Activated CD4-positive, alpha-beta T cell treated with anti-CD3 and anti-CD28 coated beads, Interleukin-2, amount 50 U/mL, for 4 hours (primary cell): ENCODE measurements at regions not wholly inside any gene's neighbourhood (a gene's known extent, or its start where the extent isn't known, plus 50 kb on each side); places are given as distances from the start of the nearest gene placed in this dataset.

Source experiments
- DNase-seq, 2 experiments: peaks; one replicate each; pipeline ENCODE4 v3.0.0-alpha.2; 2020

DNA sequence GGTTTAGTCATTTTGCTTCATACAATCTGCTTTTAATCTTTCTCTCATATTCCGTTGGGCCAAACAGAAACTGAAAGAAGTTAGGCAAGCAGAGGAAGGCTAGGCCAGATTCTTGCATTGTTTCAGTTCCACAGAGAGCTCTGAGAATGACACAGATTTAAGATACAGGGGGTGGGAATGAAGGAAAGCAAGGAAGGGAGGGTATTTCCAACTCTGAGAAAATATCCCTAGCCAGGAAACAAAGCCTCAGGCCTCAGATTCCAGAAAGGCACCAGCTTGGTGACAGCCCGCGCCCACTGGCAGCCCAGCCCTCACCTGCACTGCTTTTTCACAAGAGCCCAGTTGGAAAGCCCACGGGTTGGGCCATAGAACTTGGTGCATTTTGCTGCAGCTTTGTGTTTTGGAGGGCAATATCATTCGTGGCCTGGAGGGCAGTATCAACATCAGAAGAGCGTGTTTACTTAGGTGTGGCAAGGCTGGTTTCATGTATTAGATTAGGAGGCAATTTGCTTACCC is 63.5 kb downstream of the ENC1 start:
- DNase-seq = no peak

- no peak for DNase-seq
Observed at GRCh38 chr5:74575741-74576538, 64.6 kb downstream of the ENC1 start.

DNA sequence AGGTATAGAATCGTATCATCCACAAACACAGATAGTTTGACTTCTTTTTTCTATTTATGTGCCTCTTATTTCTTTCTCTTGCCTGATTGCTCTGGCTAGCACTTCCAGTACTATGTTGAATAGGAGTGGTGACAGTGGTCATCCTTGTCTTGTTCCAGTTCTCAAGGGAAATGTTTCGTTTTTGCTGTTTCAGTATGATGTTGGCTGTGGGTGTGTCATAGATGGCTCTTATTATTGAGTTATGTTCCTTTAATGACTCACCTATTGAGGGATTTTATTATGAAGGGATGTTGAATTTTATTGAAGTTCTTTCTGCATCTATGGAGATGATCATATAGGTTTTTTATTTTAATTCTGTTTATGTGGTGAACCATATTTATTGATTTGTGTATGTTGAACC is 70.3 kb downstream of the ENC1 start:
- DNase-seq = no peak

- no peak for DNase-seq
Observed at GRCh38 chr5:74567411-74567995, 73.0 kb downstream of the ENC1 start.

DNA sequence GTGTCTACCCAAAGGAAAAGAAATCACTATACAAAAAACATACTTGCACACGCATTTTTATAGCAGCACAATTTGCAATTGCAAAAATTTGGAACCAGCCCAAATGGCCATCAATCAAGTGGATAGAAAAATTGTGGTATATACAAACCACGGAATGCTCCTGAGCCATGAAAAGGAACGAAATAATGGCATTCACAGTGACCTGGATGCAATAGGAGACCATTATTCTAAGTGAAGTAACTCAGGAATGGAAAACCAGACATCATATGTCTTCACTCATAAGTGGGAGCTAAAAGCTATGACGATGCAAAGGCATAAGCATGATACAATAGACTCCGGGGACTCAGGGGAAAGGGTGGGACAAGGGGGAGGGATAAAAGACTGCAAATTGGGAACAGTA is 78.4 kb downstream of the ENC1 start:
- DNase-seq = no peak

- DNase-seq = no peak
Observed at GRCh38 chr5:74560245-74560644, 80.3 kb downstream of the ENC1 start.

- DNase-seq = no peak
Observed at GRCh38 chr5:74556631-74557595, 83.6 kb downstream of the ENC1 start.

GRCh38 chr5:74556006-74556405 is 84.5 kb downstream of the ENC1 start:
- DNase-seq = no peak

DNA sequence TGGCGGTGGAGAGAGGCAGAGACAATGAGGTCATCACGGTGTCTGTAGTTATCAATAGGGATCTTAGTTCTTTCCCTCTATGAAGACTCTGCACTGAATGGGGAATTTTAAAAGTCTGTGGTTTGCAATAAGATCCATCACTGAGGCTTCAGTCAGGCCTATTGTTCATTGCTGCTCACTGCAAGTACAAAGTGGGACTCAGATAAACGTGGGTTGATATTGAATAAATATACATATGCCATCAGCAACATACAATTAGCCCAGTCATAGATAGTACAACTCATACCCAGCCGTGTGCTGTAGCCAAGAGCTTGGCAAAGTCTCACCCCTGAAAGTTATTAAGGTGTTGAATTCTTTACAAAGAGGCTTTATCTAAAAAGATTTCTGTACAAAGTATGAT is 88.4 kb downstream of the ENC1 start:
- DNase-seq = no peak

GRCh38 chr5:74550927-74551326 is 89.6 kb downstream of the ENC1 start:
- DNase-seq = no peak

DNA sequence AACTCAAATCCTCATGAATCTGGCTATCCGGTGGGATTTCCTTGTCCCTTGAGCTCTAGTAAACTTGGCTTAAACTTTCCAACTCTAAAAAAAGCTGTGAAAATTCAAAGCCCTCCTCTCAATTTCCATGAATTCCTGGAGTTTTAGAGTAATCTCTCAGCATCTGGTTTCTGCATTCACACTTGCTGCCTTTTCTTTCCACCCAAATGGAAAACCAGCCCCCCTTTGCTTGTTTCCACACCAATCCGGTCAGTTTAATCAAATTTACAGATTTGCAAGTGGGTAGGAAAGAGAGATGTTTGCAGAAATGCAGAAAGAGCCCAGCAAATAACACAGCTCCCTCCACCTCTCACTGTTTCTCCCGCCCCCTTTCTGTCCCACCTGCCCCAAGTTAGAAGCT is 91.1 kb downstream of the ENC1 start:
- DNase-seq = no peak

DNA sequence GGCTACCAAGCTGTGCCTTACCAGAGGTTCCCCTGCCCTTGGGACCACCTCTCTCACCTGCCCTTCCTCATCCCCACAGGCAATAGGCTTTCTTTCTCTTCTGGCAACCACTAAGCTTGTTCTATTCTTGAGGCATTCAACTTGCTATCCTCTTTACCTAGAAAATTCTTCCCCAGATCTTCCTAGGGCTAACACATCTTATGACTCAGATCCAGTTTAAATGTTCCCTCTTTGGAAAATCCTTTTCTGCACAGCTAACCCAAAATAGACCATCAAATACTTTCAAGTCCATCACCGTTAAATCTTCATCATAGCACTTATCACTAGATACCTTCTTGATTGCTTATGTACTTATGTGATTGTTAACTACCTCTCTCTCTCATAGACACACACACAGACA is 93.7 kb downstream of the ENC1 start:
- DNase-seq = no peak

DNA sequence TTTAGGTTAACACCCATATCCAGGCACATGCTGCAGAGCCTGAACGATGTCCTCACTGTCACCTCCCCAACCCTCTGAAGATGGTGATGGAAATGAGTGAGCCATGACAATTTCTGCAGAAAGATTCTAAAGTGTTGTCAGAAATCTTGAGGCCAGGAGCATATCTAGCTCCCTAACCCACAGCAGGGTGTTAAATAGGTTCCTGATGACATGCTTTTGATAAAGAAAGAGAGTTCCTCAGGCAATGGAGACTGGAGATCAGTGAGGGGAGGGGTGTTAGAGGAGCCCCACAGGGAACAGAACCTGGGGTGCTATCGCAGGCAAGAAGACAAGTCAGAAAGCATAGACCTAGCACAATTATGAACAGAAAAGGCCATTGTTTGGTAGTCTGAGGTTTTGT is 95.7 kb downstream of the ENC1 start:
- DNase-seq = no peak

DNA sequence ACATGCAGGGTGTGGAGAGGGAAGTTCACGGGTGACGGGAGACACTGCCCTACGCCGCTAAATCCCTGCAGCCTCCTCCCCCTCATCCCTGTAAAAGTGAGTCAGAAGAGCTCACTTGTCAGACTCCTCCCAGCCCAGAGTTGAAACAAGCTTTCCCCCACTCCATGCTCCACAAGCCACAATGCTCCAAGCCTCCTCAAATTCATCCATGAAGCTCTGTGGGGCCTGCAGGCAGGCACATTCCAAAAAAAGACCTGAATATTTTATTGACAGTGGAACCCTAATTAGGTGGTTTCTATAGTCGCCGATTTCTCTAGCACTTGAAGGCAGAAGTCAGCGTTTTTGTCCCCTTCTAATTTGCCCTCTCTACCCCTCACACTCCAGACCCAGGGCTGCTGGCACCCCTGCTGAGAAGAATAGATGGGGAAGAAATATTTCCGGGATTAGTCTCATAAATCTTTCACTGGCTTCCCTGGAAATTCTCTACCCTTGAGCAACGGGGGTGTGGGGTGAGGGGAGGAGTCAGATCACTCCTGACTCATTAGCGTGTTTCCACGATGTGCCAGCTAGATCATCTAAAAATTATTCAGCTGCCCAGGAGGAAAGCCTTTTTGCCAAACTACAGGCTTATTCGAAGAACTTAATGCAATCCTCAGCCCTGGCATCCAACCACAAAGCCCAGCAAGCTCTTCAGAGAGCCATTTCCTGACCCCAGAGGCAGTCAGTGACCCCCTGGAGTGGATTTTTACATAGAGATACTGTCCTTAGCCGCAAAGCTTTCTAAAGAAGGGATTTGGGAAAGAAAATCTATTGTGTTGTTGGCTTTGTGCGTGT is 97.1 kb downstream of the ENC1 start:
- no peak for DNase-seq

- no peak for DNase-seq
Observed at GRCh38 chr5:74542482-74542881, 98.0 kb downstream of the ENC1 start.

DNA sequence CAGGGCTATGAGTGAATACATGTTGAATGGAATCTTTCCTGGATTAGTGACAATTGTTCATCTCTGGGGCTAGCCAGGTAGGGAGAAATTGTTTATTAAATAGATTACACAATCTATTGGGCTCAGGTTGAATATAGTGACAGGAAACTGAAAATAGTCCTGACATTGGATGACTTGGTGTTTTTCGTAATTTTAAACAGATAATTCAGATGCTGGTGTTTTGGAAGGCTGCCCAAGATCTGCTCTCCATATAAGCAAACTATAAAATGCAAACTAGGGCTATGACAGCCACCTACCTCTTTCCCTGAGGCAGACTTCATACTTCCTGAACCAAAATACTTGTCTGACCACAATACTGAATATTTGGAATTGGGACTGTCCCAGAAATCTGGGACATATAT is 99.1 kb downstream of the ENC1 start:
- DNase-seq = no peak

- no peak for DNase-seq
Observed at GRCh38 chr5:74540622-74541021, 99.9 kb downstream of the ENC1 start.

DNA sequence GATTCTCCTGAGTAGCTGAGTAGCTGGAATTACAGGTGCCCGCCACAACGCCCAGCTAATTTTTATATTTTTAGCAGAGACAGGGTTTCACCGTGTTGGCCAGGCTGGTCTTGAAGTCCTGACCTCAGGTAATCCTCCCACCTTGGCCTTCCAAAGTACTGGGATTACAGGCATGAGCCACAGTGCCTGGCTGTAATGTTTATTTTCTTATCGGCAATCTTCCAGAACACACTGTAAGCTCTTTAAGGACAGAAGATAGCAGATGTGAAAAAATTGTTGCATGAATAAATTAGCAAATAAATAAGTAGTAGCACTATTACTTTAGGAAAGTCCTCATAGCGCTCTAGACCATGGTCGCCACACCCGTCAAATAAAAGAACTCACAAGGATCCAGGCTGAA is 100.5 kb downstream of the ENC1 start:
- DNase-seq = no peak

GRCh38 chr5:74538206-74538661 is 102.3 kb downstream of the ENC1 start:
- no peak for DNase-seq

- no peak for DNase-seq
Observed at GRCh38 chr5:74536658-74537057, 103.9 kb downstream of the ENC1 start.

DNA sequence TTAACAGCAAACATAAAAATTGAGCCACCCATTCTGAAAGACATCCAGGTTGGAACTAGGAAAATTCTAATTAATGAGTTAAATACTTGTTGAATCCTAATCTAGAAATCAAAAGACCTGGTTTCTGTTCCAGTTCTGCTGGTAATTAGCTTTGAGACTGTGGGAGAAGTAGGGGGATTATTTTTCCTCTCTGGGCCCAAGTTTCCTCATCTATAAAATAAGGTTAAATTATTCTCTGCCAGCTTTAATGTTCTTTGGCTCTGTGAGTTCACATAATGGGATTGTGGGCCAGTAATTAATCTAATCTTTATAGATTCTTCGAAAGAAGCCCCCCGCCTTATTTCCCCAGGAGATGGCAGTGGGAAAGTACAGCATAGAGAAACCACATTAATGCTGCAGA is 104.6 kb downstream of the ENC1 start:
- DNase-seq = no peak

DNA sequence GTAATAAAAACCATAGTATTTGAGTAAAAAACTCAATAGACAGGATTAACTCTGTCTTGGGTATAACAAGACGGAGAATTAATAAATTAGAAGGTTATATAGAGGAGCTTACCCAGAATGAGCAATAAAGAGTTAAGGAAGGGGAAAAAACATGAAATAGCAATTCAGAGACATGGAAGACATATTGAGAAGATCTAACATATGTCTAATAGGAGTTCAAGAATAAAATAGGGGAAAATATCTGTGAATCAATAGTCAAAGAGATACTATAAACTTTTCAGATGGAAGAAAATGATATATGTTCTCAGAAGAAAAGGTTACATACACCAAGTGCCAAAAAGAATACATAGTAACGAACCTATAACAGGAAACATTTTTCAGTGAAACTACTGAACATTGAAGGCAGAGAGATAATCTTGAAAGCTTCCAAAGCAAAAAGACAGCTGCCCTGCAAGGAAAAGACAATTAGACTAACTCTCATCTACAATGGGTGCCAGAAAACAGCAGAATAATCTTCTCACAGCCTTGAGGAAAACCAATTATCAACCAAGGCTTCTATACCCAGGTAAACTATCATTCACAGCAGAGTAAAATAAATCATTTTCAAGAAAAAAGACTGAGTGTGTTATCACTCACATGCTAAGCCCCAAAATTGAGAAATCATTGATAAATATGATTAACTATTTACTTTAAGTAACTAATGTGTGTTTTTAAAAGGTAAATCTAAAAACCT is 106.0 kb downstream of the ENC1 start:
- DNase-seq = no peak
